Breast epithelium (tissue), 4 donors: ENCODE measurements at regions not wholly inside any gene's neighbourhood (a gene's known extent, or its start where the extent isn't known, plus 50 kb on each side); places are given as distances from the start of the nearest gene placed in this dataset.

Source experiments
- DNase-seq, 2 donors: peaks; one replicate each; pipeline ENCODE4 v3.0.0-alpha.2; 2019; ENCODE audit warnings: low spot score in 2 of 2
- H3K27ac ChIP-seq, 2 donors: fragments of 200-600 bp; sonication (generic) in 1 of 2; one replicate each; pipeline ENCODE4 v1.5.1; 2016 to 2019; ENCODE audit warnings: mild to moderate bottlenecking in 1 of 2
- H3K27me3 ChIP-seq, 2 donors: fragments of 200-600 bp; sonication (generic) in 1 of 2; one replicate each; pipeline versions ENCODE4 v1.5.1 to v1.6.0; 2017 to 2019; ENCODE audit warnings: control low read depth in 1 of 2, mild to moderate bottlenecking in 1 of 2
- H3K36me3 ChIP-seq: fragments of 200-600 bp; one replicate; pipeline ENCODE4 v1.5.1; 2019
- H3K4me1 ChIP-seq, 2 donors: fragments of 200-600 bp; sonication (generic); one replicate each; pipeline ENCODE4 v1.5.1; 2016 to 2019; ENCODE audit warnings: control low read depth in 1 of 2
- H3K4me3 ChIP-seq, 3 donors: fragments of 200-600 bp; sonication (generic); 1 replicate in 2 of 3; 2 replicates in 1 of 3; pipeline ENCODE4 v1.5.1; 2016 to 2019; ENCODE audit warnings: mild to moderate bottlenecking in 3 of 3, moderate library complexity in 2 of 3
- H3K9me3 ChIP-seq, 2 donors: fragments of 200-600 bp; sonication (generic) in 1 of 2; one replicate each; pipeline ENCODE4 v1.5.1; 2016 to 2019; ENCODE audit warnings: control low read depth in 1 of 2
- POLR2A ChIP-seq: fragments of 450-650 bp; IDR thresholded peaks from one replicate; pipeline ENCODE4 v1.6.1; 2016; ENCODE audit warnings: antibody characterized with exemption, mild to moderate bottlenecking, moderate library complexity
- POLR2AphosphoS5 ChIP-seq, 3 donors: sonication (generic); formaldehyde crosslinking; IDR thresholded peaks; one replicate each; pipeline ENCODE4 v1.6.1; 2017; ENCODE audit warnings: antibody characterized with exemption in 3 of 3
- intact Hi-C: fragments of 100-400 bp; cut with DNase I; formaldehyde crosslinking; loops from one replicate; pipeline ENCODE4 v1.15.1; 2023; ENCODE audit warnings: low total_unique reads
- TF ChIP-seq, protein P1 (sequence below), 3 donors: fragments of 450-650 bp; IDR thresholded peaks; one replicate each; pipeline ENCODE4 v1.5.1; 2016 to 2017; ENCODE audit warnings: antibody characterized with exemption in 3 of 3, mild to moderate bottlenecking in 3 of 3, moderate library complexity in 3 of 3

DNA sequence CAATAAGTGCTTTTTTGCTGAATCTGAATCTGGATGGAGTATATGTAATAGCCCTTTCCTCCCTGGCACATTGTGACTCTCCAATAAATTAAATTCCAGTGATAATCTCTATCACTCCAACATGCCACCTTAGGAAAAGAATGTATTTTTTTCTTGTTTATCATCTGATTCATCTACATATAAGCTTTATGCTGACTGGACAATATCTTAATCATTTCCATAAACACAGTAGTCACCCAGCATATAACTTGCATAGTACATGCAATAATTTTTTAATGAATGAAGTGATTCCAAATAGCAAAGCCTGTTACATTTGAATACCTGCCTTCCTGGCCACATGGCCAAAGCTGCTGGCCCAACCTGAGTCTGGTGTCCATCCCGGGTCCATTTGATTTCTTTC is 477.6 kb upstream of the USP24 start:
- Histone ChIP-seq H3K4me1 (no peaks in the 10 kb centered on the region), H3K4me3 (no peak overlapping the region), H3K36me3 (no peaks in the 10 kb centered on the region), H3K9me3 (no peaks in the 10 kb centered on the region), H3K27ac (no peak overlapping the region), H3K27me3 (no peaks in the 10 kb centered on the region)
- intact Hi-C loops, result no loop called here
- DNase-seq, result no peak
- TF ChIP-seq POLR2AphosphoS5 (IDR thresholded peaks at IDR 0.05), result no peak

DNA sequence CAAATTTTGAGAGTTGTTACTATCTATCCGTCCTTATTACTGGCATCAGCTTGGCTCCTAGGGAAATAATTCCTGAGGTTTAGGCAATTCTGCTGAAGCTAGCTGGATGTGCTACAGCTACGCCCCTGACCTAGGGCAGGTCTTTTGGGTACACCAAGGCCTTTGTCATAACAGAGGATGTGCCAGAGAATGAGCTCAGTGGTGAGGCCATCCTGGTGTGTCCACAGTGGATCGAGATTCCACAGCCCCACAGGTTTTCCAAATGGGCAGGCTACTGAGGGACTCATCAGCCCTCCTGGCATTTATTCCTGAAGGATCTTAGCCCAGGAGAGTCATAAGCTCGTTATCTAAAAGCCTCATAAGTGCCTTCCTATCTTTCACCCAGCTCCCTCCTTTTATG is 475.2 kb upstream of the USP24 start:
- H3K27ac ChIP-seq, result no peak overlapping the region
- intact Hi-C loops, result no loop called here
- H3K36me3 ChIP-seq, result no peaks in the 10 kb centered on the region
- peak in 1 of 2 donors; percentile 63 for DNase-seq
- peak in 1 of 3 donors; percentile 17 for TF ChIP-seq POLR2AphosphoS5 (IDR thresholded peaks at IDR 0.05)
- TF ChIP-seq, protein P1, sequence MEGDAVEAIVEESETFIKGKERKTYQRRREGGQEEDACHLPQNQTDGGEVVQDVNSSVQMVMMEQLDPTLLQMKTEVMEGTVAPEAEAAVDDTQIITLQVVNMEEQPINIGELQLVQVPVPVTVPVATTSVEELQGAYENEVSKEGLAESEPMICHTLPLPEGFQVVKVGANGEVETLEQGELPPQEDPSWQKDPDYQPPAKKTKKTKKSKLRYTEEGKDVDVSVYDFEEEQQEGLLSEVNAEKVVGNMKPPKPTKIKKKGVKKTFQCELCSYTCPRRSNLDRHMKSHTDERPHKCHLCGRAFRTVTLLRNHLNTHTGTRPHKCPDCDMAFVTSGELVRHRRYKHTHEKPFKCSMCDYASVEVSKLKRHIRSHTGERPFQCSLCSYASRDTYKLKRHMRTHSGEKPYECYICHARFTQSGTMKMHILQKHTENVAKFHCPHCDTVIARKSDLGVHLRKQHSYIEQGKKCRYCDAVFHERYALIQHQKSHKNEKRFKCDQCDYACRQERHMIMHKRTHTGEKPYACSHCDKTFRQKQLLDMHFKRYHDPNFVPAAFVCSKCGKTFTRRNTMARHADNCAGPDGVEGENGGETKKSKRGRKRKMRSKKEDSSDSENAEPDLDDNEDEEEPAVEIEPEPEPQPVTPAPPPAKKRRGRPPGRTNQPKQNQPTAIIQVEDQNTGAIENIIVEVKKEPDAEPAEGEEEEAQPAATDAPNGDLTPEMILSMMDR (IDR thresholded peaks at IDR 0.05), result no peak
- H3K27me3 ChIP-seq, result no peaks in the 10 kb centered on the region
- no peaks in the 10 kb centered on the region for H3K9me3 ChIP-seq
- H3K4me1 ChIP-seq, result no peaks in the 10 kb centered on the region
- no peak overlapping the region for H3K4me3 ChIP-seq

DNA sequence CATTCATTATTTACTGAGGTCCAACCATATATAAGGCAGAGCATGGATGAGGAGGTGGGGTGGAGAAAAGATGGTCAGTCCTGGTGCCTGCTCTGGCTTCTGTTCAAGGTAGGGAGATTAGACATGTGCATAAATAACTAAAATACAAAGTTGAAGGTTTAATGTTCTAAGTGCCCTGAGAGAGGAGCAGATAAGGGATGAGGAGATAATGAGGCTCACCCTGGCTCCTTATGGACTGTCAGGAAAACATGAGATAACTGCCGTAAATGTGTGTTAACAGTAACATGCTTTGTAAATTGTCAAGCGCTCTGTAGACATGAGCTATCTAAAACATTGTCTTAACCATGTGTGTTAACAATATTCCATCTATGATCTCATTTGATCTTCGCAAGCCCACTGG is 474.6 kb upstream of the USP24 start:
- Histone ChIP-seq H3K4me3 (no peak overlapping the region), H3K27ac (no peak overlapping the region), H3K27me3 (no peaks in the 10 kb centered on the region), H3K36me3 (no peaks in the 10 kb centered on the region), H3K9me3 (no peaks in the 10 kb centered on the region), H3K4me1 (no peaks in the 10 kb centered on the region)
- TF ChIP-seq POLR2A (no peak), POLR2AphosphoS5 (IDR thresholded peaks at IDR 0.05) (no peak)
- TF ChIP-seq, protein P1 (IDR thresholded peaks at IDR 0.05), result no peak
- DNase-seq, result no peak
- intact Hi-C loops, result no loop called here

DNA sequence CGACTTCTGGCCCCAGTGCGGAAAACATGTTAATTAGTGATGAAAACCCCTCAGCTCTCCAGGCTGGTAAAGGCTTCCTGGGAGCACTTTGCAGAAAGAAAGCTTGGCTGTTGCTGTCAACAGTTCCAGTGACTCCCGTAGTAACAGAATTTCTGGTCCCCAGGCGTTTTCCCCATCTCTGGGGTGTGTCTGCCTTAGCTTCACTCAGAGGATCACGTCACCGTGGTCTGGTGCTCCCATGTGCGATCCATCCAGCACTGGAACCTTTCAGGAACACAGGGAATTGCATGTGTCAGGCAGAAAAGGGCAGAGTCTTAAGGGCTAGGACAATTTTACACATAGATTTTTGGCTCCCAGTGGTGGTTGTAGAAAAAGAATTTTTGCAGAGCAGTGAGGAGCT is 470.4 kb upstream of the USP24 start:
- intact Hi-C loops, result no loop called here
- no peaks in the 10 kb centered on the region for H3K36me3 ChIP-seq
- no peaks in the 10 kb centered on the region for H3K27me3 ChIP-seq
- H3K4me3 ChIP-seq, result no peak overlapping the region
- TF ChIP-seq, protein P1 (IDR thresholded peaks at IDR 0.05), result no peak
- no peak for TF ChIP-seq POLR2AphosphoS5 (IDR thresholded peaks at IDR 0.05)
- TF ChIP-seq POLR2A, result no peak
- H3K4me1 ChIP-seq, result no peaks in the 10 kb centered on the region
- no peak for DNase-seq
- H3K27ac ChIP-seq, result no peak overlapping the region
- H3K9me3 ChIP-seq, result no peaks in the 10 kb centered on the region

DNA sequence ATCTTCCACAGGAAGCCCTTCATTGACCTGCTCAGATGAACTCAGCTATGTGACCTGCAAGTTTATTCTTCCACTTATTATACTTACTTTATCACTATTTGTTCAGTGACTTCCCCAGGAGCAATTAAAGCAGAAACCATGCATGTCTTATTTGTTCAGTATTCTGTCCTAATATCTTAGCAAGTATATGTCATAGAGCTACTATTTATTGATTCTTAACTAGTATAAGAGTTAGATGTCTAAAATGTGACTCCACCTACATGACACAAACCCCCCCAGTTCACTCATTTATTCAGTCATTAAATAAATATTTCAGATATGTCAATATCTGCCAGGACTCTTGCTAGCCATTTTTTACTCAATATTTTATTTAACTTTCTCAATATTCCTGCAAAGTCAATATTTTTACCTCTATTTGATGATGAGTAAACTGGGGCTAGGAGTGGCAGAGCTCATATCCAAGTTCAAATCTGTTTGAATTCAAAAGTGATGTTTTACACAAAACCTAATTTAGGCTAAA is 469.0 kb upstream of the USP24 start:
- Histone ChIP-seq H3K36me3 (no peaks in the 10 kb centered on the region), H3K4me1 (no peaks in the 10 kb centered on the region), H3K4me3 (no peak overlapping the region), H3K27me3 (no peaks in the 10 kb centered on the region), H3K9me3 (no peaks in the 10 kb centered on the region), H3K27ac (no peak overlapping the region)
- TF ChIP-seq POLR2AphosphoS5 (IDR thresholded peaks at IDR 0.05) (no peak), POLR2A (no peak)
- DNase-seq, result no peak
- intact Hi-C loops, result no loop called here

DNA sequence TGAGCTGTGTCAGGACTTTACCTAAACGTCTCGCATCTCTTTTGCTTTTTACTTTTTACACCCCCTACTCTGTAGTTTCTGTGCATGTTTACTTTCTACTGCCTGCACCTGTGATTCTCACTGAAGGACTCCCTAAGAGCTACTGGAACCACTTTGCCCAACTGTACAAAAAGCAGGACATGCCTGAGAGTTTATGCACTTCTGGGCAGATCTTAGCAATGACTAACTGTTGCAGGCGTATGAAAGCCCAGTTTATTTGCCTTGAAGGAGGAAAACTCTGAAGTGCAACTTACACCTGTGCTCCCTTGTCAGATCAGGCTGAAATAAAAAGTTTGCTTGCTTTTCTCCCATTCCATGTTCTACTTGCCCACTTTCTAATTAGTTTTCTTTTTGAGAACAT is 467.0 kb upstream of the USP24 start:
- H3K9me3 ChIP-seq, result no peaks in the 10 kb centered on the region
- intact Hi-C loops, result no loop called here
- DNase-seq, result no peak
- H3K36me3 ChIP-seq, result no peaks in the 10 kb centered on the region
- H3K4me3 ChIP-seq, result no peak overlapping the region
- TF ChIP-seq POLR2AphosphoS5 (IDR thresholded peaks at IDR 0.05), result no peak
- TF ChIP-seq, protein P1 (IDR thresholded peaks at IDR 0.05), result no peak
- no peak for TF ChIP-seq POLR2A
- H3K27ac ChIP-seq, result no peak overlapping the region
- H3K4me1 ChIP-seq, result no peaks in the 10 kb centered on the region
- H3K27me3 ChIP-seq, result no peaks in the 10 kb centered on the region
